Liver (tissue), 8 donors: ENCODE measurements at regions not wholly inside any gene's neighbourhood (a gene's known extent, or its start where the extent isn't known, plus 50 kb on each side); places are given as distances from the start of the nearest gene placed in this dataset.

ENCODE experiments used
- DNase-seq: peaks from one replicate; pipeline ENCODE4 v3.0.0-alpha.2; 2017; ENCODE audit warnings: low spot score
- H3K27ac ChIP-seq, 2 donors: one replicate each; pipeline ENCODE4 v1.7.0; 2013; ENCODE audit warnings: inconsistent platforms in 2 of 2, low read length in 2 of 2, control low read depth in 1 of 2, low read depth in 1 of 2, mild to moderate bottlenecking in 1 of 2
- H3K27me3 ChIP-seq, 4 donors: one replicate each; pipeline versions ENCODE4 v1.6.1 to v1.7.0; 2013; ENCODE audit warnings: low read length in 3 of 4, inconsistent platforms in 1 of 4, mild to moderate bottlenecking in 1 of 4, moderate library complexity in 1 of 4; ENCODE audit not compliant: control insufficient read depth in 4 of 4, insufficient read depth in 4 of 4
- H3K36me3 ChIP-seq, 4 donors: one replicate each; pipeline versions ENCODE4 v1.6.1 to v1.7.0; 2013; ENCODE audit warnings: low read length in 3 of 4, mild to moderate bottlenecking in 3 of 4, low read depth in 1 of 4, moderate library complexity in 1 of 4; ENCODE audit not compliant: control insufficient read depth in 4 of 4, insufficient read depth in 3 of 4
- H3K4me1 ChIP-seq, 4 donors: one replicate each; pipeline versions ENCODE4 v1.6.1 to v1.7.0; 2013; ENCODE audit warnings: low read length in 3 of 4, mild to moderate bottlenecking in 3 of 4, moderate library complexity in 1 of 4; ENCODE audit not compliant: control insufficient read depth in 4 of 4, insufficient read depth in 4 of 4
- H3K4me3 ChIP-seq, 3 donors: one replicate each; pipeline versions ENCODE4 v1.6.1 to v1.7.0; 2013; ENCODE audit warnings: low read length in 3 of 3, control low read depth in 1 of 3, low read depth in 1 of 3, mild to moderate bottlenecking in 1 of 3
- H3K9ac ChIP-seq, 2 donors: one replicate each; pipeline ENCODE4 v1.7.0; 2013; ENCODE audit warnings: low read length in 2 of 2, mild to moderate bottlenecking in 2 of 2, moderate library complexity in 2 of 2, control low read depth in 1 of 2, low read depth in 1 of 2
- H3K9me3 ChIP-seq, 4 donors: one replicate each; pipeline versions ENCODE4 v1.6.1 to v1.7.0; 2013; ENCODE audit warnings: low read length in 3 of 4; ENCODE audit not compliant: control insufficient read depth in 4 of 4
- CTCF ChIP-seq: fragments of 150-350 bp; IDR thresholded peaks from 2 replicates; pipeline ENCODE4 v1.5.1; 2017; ENCODE audit warnings: improper control_type of control experiment, low read depth, low read length; ENCODE audit not compliant: missing input control
- EGR1 ChIP-seq, 2 donors: IDR thresholded peaks; 2 replicates each; pipeline ENCODE4 v1.6.1; 2016 to 2018; ENCODE audit warnings: antibody characterized with exemption in 2 of 2, low read depth in 2 of 2
- FOXA1 ChIP-seq: IDR thresholded peaks from 2 replicates; pipeline ENCODE4 v1.6.1; 2016; ENCODE audit warnings: antibody characterized with exemption
- FOXA2 ChIP-seq: IDR thresholded peaks from 2 replicates; pipeline ENCODE4 v1.6.1; 2016; ENCODE audit warnings: antibody characterized with exemption
- GABPA ChIP-seq, 2 donors: IDR thresholded peaks in 1 of 2; conservative IDR thresholded peaks in 1 of 2; 2 replicates each; pipeline ENCODE4 v1.6.1; 2016; ENCODE audit warnings: antibody characterized with exemption in 2 of 2, mild to moderate bottlenecking in 1 of 2, moderate library complexity in 1 of 2
- HNF4A ChIP-seq, 2 donors: conservative IDR thresholded peaks; 2 replicates each; pipeline ENCODE4 v1.6.1; 2016; ENCODE audit warnings: antibody characterized with exemption in 2 of 2, mild to moderate bottlenecking in 2 of 2
- HNF4G ChIP-seq: IDR thresholded peaks from 2 replicates; pipeline ENCODE4 v1.6.1; 2016; ENCODE audit warnings: antibody characterized with exemption
- JUND ChIP-seq, 2 donors: IDR thresholded peaks; 2 replicates each; pipeline ENCODE4 v1.6.1; 2016; ENCODE audit warnings: antibody characterized with exemption in 2 of 2
- MAX ChIP-seq: IDR thresholded peaks from 2 replicates; pipeline ENCODE4 v1.6.1; 2016; ENCODE audit warnings: antibody characterized with exemption
- NR2F2 ChIP-seq: IDR thresholded peaks from 2 replicates; pipeline ENCODE4 v1.6.1; 2016; ENCODE audit warnings: antibody characterized with exemption
- RAD21 ChIP-seq, 2 donors: IDR thresholded peaks; 2 replicates each; pipeline ENCODE4 v1.6.1; 2016; ENCODE audit warnings: antibody characterized with exemption in 2 of 2, mild to moderate bottlenecking in 2 of 2
- REST ChIP-seq: IDR thresholded peaks from 2 replicates; pipeline ENCODE4 v1.6.1; 2016; ENCODE audit warnings: antibody characterized with exemption, mild to moderate bottlenecking
- SP1 ChIP-seq: IDR thresholded peaks from 2 replicates; pipeline ENCODE4 v1.6.1; 2018; ENCODE audit warnings: antibody characterized with exemption, mild to moderate bottlenecking
- TAF1 ChIP-seq: conservative IDR thresholded peaks from 2 replicates; pipeline ENCODE4 v1.6.1; 2016; ENCODE audit warnings: antibody characterized with exemption, mild to moderate bottlenecking
- YY1 ChIP-seq: IDR thresholded peaks from 2 replicates; pipeline ENCODE4 v1.6.1; 2016; ENCODE audit warnings: antibody characterized with exemption, mild to moderate bottlenecking
- WGBS: extraction: QIAGEN DNeasy Blood & Tissue Kit; methylation state at CpG from one replicate; pipeline ENCODE4 v1.1.7; 2013; 5-methylcytosine and 5-hydroxymethylcytosine counted together
- TF ChIP-seq, protein P1 (sequence below): IDR thresholded peaks from 2 replicates; pipeline ENCODE4 v1.6.1; 2016; ENCODE audit warnings: antibody characterized with exemption
- TF ChIP-seq, protein P2 (sequence below): IDR thresholded peaks from 2 replicates; pipeline ENCODE4 v1.6.1; 2016; ENCODE audit warnings: antibody characterized with exemption
- donor health status: healthy.
- donor health status: healthy.
- donor health status: healthy.
- donor health status: healthy.
- donor health status: healthy.

DNA sequence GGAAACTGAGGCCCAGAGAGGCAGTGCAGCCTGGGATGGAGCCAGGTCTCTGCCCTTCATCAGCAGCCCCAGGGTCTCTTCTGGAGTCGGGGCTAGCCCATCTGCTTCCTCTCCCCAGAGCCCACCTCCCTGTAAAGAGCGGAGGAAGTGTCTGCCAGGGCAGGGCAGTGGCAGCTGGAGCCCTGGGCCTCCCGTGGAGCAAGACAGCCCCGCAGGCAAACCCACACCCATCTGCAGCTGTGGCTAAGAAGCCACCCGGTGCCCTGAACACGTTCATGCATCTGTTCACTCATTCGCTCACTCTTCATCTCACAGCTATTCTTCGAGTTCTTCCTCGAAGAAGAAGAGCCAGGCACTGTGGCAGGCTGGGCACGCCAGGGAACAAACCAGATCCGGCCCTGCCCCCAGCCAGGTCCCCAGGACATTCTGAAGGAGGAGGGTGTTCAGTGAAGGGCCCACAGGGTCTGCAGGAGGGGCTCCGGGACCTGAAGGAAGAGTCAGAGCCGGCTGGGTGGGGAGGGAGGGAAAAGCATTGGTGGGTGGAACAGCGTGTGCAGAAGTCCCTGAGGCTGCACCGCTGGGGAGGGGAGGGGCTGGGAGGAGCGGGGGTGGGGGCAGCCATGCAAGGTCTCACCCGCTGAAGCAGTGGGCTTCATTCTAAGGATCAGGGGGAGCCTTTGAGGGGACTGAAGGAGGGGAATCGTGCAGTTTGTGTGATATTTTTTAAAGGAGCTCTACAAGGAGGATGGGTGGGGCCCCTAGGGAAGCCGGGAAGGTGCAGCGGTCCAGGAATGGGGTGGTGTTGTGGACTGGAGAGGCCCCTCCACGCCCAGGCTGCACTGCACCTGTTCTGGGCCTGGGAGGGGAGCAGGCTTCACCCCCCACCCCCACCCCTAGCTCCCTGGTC is 99.1 kb downstream of the UNCX start:
- 57% methylated on average over 21 of the region's 21 CpGs for WGBS
- TF ChIP-seq HNF4A (conservative IDR thresholded peaks at IDR 0.05), result no peak
- no peak for TF ChIP-seq MAX
- TF ChIP-seq CTCF, result no peak
- TF ChIP-seq EGR1 (IDR thresholded peaks at IDR 0.05; ENCODE audit: low read depth in 2 of 2), result no peak
- no peak for TF ChIP-seq NR2F2
- TF ChIP-seq JUND (IDR thresholded peaks at IDR 0.05), result no peak
- no peak for TF ChIP-seq GABPA (IDR thresholded peaks at IDR 0.05 in 1 of 2, conservative IDR thresholded peaks at IDR 0.05 in 1 of 2)
- no peak for TF ChIP-seq TAF1
- no peak for TF ChIP-seq FOXA2
- no peak for TF ChIP-seq SP1
- no peak for TF ChIP-seq YY1
- TF ChIP-seq HNF4G, result no peak
- no peaks in the 10 kb centered on the region for H3K4me1 ChIP-seq
- H3K9ac ChIP-seq, result no peak overlapping the region
- no peak overlapping the region for H3K4me3 ChIP-seq
- H3K36me3 ChIP-seq, result no peaks in the 10 kb centered on the region
- DNase-seq, result no peak
- no peaks in the 10 kb centered on the region for H3K27me3 ChIP-seq
- H3K27ac ChIP-seq, result no peak overlapping the region
- H3K9me3 ChIP-seq, result no peaks in the 10 kb centered on the region

DNA sequence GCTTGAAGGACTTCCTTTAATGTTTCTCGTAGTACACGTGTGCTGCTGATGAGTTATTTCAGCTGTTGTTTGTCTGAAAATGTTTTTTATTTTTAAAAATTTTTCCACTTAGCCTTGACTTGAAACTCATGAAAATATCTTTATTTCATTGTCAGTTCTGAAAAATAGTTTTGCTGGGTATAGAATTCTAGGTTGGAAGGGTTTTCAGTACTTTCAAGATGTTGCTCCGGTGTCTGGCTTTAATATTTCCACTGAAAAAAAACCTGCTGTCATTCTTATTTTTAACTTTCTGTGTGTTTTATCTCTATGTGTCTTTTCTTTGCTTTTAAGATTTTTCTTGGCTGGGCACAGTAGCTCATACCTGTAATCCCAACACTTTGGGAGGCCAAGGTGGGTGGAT is 103.8 kb downstream of the UNCX start:
- TF ChIP-seq FOXA2 (no peak), NR2F2 (no peak), HNF4A (conservative IDR thresholded peaks at IDR 0.05) (no peak), REST (no peak), CTCF (no peak), RAD21 (IDR thresholded peaks at IDR 0.05) (no peak), GABPA (IDR thresholded peaks at IDR 0.05 in 1 of 2, conservative IDR thresholded peaks at IDR 0.05 in 1 of 2) (no peak), EGR1 (IDR thresholded peaks at IDR 0.05; ENCODE audit: low read depth in 2 of 2) (no peak), HNF4G (no peak), TAF1 (no peak), FOXA1 (no peak), SP1 (no peak)
- TF ChIP-seq, protein P1, sequence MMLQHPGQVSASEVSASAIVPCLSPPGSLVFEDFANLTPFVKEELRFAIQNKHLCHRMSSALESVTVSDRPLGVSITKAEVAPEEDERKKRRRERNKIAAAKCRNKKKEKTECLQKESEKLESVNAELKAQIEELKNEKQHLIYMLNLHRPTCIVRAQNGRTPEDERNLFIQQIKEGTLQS, result no peak
- TF ChIP-seq, protein P2, sequence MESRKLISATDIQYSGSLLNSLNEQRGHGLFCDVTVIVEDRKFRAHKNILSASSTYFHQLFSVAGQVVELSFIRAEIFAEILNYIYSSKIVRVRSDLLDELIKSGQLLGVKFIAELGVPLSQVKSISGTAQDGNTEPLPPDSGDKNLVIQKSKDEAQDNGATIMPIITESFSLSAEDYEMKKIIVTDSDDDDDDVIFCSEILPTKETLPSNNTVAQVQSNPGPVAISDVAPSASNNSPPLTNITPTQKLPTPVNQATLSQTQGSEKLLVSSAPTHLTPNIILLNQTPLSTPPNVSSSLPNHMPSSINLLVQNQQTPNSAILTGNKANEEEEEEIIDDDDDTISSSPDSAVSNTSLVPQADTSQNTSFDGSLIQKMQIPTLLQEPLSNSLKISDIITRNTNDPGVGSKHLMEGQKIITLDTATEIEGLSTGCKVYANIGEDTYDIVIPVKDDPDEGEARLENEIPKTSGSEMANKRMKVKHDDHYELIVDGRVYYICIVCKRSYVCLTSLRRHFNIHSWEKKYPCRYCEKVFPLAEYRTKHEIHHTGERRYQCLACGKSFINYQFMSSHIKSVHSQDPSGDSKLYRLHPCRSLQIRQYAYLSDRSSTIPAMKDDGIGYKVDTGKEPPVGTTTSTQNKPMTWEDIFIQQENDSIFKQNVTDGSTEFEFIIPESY, result no peak
- H3K36me3 ChIP-seq, result no peaks in the 10 kb centered on the region
- no peak for DNase-seq
- no peak overlapping the region for H3K27ac ChIP-seq
- H3K4me3 ChIP-seq, result no peak overlapping the region
- H3K27me3 ChIP-seq, result no peaks in the 10 kb centered on the region
- WGBS, result 86% methylated on average over 3 of the region's 3 CpGs
- H3K4me1 ChIP-seq, result no peaks in the 10 kb centered on the region
- H3K9ac ChIP-seq, result no peak overlapping the region
- no peaks in the 10 kb centered on the region for H3K9me3 ChIP-seq
